ENCODE measurements at regions not wholly inside any gene's neighbourhood (a gene's known extent, or its start where the extent isn't known, plus 50 kb on each side); places are given as distances from the start of the nearest gene placed in this dataset.

DNA sequence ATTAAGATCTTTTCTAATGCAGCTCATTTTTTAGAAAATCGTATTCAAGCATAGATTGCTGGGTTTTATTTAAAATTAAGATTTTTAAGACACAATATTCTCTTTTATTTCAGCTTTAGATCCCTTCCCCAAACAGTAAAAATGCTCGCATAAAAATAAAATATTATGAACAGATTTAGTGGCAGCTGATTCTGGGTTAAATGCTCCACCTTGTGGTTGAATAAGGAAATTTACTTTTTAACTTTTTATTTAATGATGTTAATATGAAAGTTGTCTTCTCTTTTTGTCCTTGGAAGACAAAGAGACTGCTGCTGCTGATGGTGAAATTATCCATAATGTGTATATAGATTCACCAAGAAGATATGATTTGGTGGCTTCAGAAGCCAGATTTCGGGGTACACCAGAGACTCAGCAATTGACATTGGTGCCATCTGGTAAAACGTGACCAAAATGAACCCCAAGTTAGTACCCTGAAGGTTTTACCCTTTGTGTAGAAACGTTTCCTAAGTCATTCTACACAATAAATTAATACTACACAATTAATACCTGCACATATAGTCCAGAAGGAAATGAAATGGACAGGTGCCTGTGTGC, 128.0 kb downstream of the ADAMTS1 start:
- TF ChIP-seq POLR2AphosphoS5 (IDR thresholded peaks at IDR 0.05) (no peak), CTCF (IDR thresholded peaks at IDR 0.05) (peak; percentile 51 to 67 (median 59))
